ENCODE measurements at regions not wholly inside any gene's neighbourhood (a gene's known extent, or its start where the extent isn't known, plus 50 kb on each side); places are given as distances from the start of the nearest gene placed in this dataset.

GRCh38 chr5:53178830-53179229, 69.3 kb upstream of the MOCS2 start:
- TF ChIP-seq, protein P1, sequence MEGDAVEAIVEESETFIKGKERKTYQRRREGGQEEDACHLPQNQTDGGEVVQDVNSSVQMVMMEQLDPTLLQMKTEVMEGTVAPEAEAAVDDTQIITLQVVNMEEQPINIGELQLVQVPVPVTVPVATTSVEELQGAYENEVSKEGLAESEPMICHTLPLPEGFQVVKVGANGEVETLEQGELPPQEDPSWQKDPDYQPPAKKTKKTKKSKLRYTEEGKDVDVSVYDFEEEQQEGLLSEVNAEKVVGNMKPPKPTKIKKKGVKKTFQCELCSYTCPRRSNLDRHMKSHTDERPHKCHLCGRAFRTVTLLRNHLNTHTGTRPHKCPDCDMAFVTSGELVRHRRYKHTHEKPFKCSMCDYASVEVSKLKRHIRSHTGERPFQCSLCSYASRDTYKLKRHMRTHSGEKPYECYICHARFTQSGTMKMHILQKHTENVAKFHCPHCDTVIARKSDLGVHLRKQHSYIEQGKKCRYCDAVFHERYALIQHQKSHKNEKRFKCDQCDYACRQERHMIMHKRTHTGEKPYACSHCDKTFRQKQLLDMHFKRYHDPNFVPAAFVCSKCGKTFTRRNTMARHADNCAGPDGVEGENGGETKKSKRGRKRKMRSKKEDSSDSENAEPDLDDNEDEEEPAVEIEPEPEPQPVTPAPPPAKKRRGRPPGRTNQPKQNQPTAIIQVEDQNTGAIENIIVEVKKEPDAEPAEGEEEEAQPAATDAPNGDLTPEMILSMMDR (IDR thresholded peaks at IDR 0.05; ENCODE audit: low read length) = no peak
- no peak for TF ChIP-seq EZH2 (IDR thresholded peaks at IDR 0.05; ENCODE audit: borderline replicate concordance, low read length)
